Panc1 (cell line): ENCODE measurements at regions not wholly inside any gene's neighbourhood (a gene's known extent, or its start where the extent isn't known, plus 50 kb on each side); places are given as distances from the start of the nearest gene placed in this dataset.

ENCODE experiments used
- ATAC-seq: fragments of 200-7000 bp; cut with Tn5 transposase; 2 replicates; pipeline ENCODE4 v1.9.1; 2020; ENCODE audit warnings: mild to moderate bottlenecking, moderate library complexity
- BruUV-seq: library from RNA; stranded (reverse); fragments of 400-500 nt; replicated peaks from 2 replicates; lab custom pipeline; 2021; lab: Mats Ljungman, UMichigan
- CTCF ChIA-PET: fragments of 300-600 bp; sonication (Branson Sonifier 250); formaldehyde crosslinking; loops from one replicate; lab custom pipeline; 2022; ENCODE audit warnings: antibody characterized with exemption; lab: Charles Lee
- POLR2A ChIA-PET: fragments of 300-600 bp; sonication (Branson Sonifier 250); formaldehyde crosslinking; loops from one replicate; lab custom pipeline; 2022; ENCODE audit warnings: antibody characterized with exemption; lab: Charles Lee
- DNase-seq: peaks from one replicate; pipeline ENCODE4 v3.0.0-alpha.2; 2010; ENCODE audit warnings: low read depth, low spot score
- H3K27ac ChIP-seq: 2 replicates; pipeline ENCODE4 v1.5.1; 2011; ENCODE audit warnings: mild to moderate bottlenecking, low read length, inconsistent platforms
- H3K27me3 ChIP-seq: fragments of 200-500 bp; sonication (Bioruptor generic); 2 replicates; pipeline ENCODE4 v1.6.0; 2014; ENCODE audit warnings: low read length, inconsistent platforms; ENCODE audit not compliant: control insufficient read depth, insufficient read depth
- H3K36me3 ChIP-seq: fragments of 200-500 bp; sonication (Bioruptor generic); 2 replicates; pipeline ENCODE4 v1.5.1; 2014; ENCODE audit warnings: inconsistent platforms, mild to moderate bottlenecking, low read length, moderate library complexity; ENCODE audit not compliant: control insufficient read depth, insufficient read depth
- H3K4me1 ChIP-seq: 2 replicates; pipeline ENCODE4 v1.5.1; 2011; ENCODE audit warnings: inconsistent platforms, mild to moderate bottlenecking, low read length, moderate library complexity; ENCODE audit not compliant: control insufficient read depth, insufficient read depth
- H3K4me3 ChIP-seq, 2 experiments: 2 replicates each; pipeline ENCODE4 v1.5.1; 2011 to 2012; ENCODE audit warnings: low read depth in 2 of 2, low read length in 2 of 2, mild to moderate bottlenecking in 2 of 2, inconsistent platforms in 1 of 2, moderate library complexity in 1 of 2
- H3K9me3 ChIP-seq: fragments of 200-500 bp; sonication (Bioruptor generic); 2 replicates; pipeline ENCODE4 v1.5.1; 2014; ENCODE audit warnings: low read depth, mild to moderate bottlenecking, inconsistent platforms, low read length, moderate library complexity; ENCODE audit not compliant: control insufficient read depth, insufficient read depth
- POLR2AphosphoS5 ChIP-seq: IDR thresholded peaks from 2 replicates; pipeline ENCODE4 v1.6.1; 2012; ENCODE audit warnings: mild to moderate bottlenecking, low read depth, low read length, moderate library complexity
- SIN3A ChIP-seq: IDR thresholded peaks from 2 replicates; pipeline ENCODE4 v1.6.1; 2012; ENCODE audit warnings: low read depth, mild to moderate bottlenecking, low read length, moderate library complexity, borderline replicate concordance; ENCODE audit not compliant: insufficient read depth
- TCF7L2 ChIP-seq: IDR thresholded peaks from 2 replicates; pipeline ENCODE4 v1.6.1; 2011; ENCODE audit warnings: mild to moderate bottlenecking, low read depth, low read length, inconsistent platforms
- in situ Hi-C: cut with HindIII; loops from 2 replicates; pipeline ENCODE4 v1.10.0; 2016; ENCODE audit warnings: low sequenced_read_pairs, low pct_unique_long_range_greater_than_20kb
- intact Hi-C: fragments of 100-400 bp; cut with micrococcal nuclease; formaldehyde crosslinking; loops from one replicate; pipeline ENCODE4 v1.10.0; 2022; ENCODE audit not compliant: unreplicated experiment
- TF ChIP-seq, protein P1 (sequence below), 2 experiments: IDR thresholded peaks; 2 replicates each; pipeline ENCODE4 v1.6.1; 2011 to 2012; ENCODE audit warnings: low read depth in 2 of 2, control low read depth in 1 of 2, low read length in 1 of 2, mild to moderate bottlenecking in 1 of 2, moderate library complexity in 1 of 2; ENCODE audit not compliant: insufficient read depth in 1 of 2
- TF ChIP-seq, protein P2 (sequence below): fragments of 450-650 bp; IDR thresholded peaks from 2 replicates; pipeline ENCODE4 v1.5.1; 2017; ENCODE audit warnings: mild to moderate bottlenecking

- DNase-seq: no peak
- Histone ChIP-seq H3K27ac (no peak overlapping the region), H3K4me3 (no peak overlapping the region), H3K27me3 (no peaks in the 10 kb centered on the region), H3K9me3 (no peaks in the 10 kb centered on the region), H3K36me3 (no peaks in the 10 kb centered on the region), H3K4me1 (no peaks in the 10 kb centered on the region)
- ChIA-PET POLR2A (no interaction called here), CTCF (no interaction called here)
- intact Hi-C loops (no loop called here), in situ Hi-C loops (no loop called here)
- ATAC-seq: no peak
- no peak for TF ChIP-seq TCF7L2
- TF ChIP-seq, protein P1, sequence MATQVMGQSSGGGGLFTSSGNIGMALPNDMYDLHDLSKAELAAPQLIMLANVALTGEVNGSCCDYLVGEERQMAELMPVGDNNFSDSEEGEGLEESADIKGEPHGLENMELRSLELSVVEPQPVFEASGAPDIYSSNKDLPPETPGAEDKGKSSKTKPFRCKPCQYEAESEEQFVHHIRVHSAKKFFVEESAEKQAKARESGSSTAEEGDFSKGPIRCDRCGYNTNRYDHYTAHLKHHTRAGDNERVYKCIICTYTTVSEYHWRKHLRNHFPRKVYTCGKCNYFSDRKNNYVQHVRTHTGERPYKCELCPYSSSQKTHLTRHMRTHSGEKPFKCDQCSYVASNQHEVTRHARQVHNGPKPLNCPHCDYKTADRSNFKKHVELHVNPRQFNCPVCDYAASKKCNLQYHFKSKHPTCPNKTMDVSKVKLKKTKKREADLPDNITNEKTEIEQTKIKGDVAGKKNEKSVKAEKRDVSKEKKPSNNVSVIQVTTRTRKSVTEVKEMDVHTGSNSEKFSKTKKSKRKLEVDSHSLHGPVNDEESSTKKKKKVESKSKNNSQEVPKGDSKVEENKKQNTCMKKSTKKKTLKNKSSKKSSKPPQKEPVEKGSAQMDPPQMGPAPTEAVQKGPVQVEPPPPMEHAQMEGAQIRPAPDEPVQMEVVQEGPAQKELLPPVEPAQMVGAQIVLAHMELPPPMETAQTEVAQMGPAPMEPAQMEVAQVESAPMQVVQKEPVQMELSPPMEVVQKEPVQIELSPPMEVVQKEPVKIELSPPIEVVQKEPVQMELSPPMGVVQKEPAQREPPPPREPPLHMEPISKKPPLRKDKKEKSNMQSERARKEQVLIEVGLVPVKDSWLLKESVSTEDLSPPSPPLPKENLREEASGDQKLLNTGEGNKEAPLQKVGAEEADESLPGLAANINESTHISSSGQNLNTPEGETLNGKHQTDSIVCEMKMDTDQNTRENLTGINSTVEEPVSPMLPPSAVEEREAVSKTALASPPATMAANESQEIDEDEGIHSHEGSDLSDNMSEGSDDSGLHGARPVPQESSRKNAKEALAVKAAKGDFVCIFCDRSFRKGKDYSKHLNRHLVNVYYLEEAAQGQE (IDR thresholded peaks at IDR 0.05; ENCODE audit: insufficient read depth in 1 of 2, low read depth in 2 of 2, low read length in 1 of 2): no peak
- TF ChIP-seq, protein P2, sequence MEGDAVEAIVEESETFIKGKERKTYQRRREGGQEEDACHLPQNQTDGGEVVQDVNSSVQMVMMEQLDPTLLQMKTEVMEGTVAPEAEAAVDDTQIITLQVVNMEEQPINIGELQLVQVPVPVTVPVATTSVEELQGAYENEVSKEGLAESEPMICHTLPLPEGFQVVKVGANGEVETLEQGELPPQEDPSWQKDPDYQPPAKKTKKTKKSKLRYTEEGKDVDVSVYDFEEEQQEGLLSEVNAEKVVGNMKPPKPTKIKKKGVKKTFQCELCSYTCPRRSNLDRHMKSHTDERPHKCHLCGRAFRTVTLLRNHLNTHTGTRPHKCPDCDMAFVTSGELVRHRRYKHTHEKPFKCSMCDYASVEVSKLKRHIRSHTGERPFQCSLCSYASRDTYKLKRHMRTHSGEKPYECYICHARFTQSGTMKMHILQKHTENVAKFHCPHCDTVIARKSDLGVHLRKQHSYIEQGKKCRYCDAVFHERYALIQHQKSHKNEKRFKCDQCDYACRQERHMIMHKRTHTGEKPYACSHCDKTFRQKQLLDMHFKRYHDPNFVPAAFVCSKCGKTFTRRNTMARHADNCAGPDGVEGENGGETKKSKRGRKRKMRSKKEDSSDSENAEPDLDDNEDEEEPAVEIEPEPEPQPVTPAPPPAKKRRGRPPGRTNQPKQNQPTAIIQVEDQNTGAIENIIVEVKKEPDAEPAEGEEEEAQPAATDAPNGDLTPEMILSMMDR: no peak
- no TSS peak for BruUV-seq
Observed at GRCh38 chr10:8967061-8967460, 912.6 kb downstream of the GATA3 start.

GRCh38 chr10:8969853-8970252 is 915.4 kb downstream of the GATA3 start:
- H3K4me3 ChIP-seq: no peak overlapping the region
- in situ Hi-C loops: no loop called here
- intact Hi-C loops: no loop called here
- H3K9me3 ChIP-seq: no peaks in the 10 kb centered on the region
- no peaks in the 10 kb centered on the region for H3K4me1 ChIP-seq
- ChIA-PET CTCF (no interaction called here), POLR2A (no interaction called here)
- DNase-seq: no peak
- H3K36me3 ChIP-seq: no peaks in the 10 kb centered on the region
- no peaks in the 10 kb centered on the region for H3K27me3 ChIP-seq
- no TSS peak for BruUV-seq
- TF ChIP-seq, protein P1 (IDR thresholded peaks at IDR 0.05; ENCODE audit: insufficient read depth in 1 of 2, low read depth in 2 of 2, low read length in 1 of 2): no peak
- no peak overlapping the region for H3K27ac ChIP-seq
- no peak for ATAC-seq

DNA sequence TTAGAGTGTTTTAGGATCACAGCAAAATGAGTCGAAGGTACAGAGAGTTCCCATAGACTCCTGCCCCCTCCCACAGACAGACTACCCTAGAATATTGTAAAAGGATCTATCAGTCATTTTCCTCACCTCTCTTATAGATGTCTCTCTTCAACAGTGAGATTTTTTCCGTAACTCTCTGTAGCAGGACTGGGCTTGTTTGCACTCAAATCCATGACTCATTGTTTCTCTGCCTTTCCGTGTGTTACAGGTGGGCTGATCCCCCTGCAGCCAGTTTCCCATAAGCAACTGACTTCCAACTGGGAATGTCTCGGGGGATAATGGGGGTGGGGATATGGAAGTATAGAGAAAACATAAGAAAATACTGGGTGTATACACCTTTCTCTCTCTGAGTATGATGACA is 921.0 kb downstream of the GATA3 start:
- CTCF ChIA-PET: no interaction called here
- intact Hi-C loops: no loop called here
- no peak for TF ChIP-seq TCF7L2
- no peak for TF ChIP-seq POLR2AphosphoS5
- TF ChIP-seq, protein P1 (IDR thresholded peaks at IDR 0.05; ENCODE audit: insufficient read depth in 1 of 2, low read depth in 2 of 2, low read length in 1 of 2): no peak
- TF ChIP-seq, protein P2: no peak
- TF ChIP-seq SIN3A: no peak
- Histone ChIP-seq H3K4me3 (no peak overlapping the region), H3K4me1 (no peaks in the 10 kb centered on the region), H3K27me3 (no peaks in the 10 kb centered on the region), H3K9me3 (no peaks in the 10 kb centered on the region), H3K36me3 (no peaks in the 10 kb centered on the region), H3K27ac (no peak overlapping the region)
- DNase-seq (no peak), ATAC-seq (no peak)
- no TSS peak for BruUV-seq
- POLR2A ChIA-PET: no interaction called here
- in situ Hi-C loops: no loop called here
